GM13977 (cell line): ENCODE measurements at regions not wholly inside any gene's neighbourhood (a gene's known extent, or its start where the extent isn't known, plus 50 kb on each side); places are given as distances from the start of the nearest gene placed in this dataset.

Experiments
- DNase-seq: peaks from one replicate; pipeline ENCODE4 v3.0.0; 2012; ENCODE audit warnings: low spot score
- in situ Hi-C: fragments of 300-500 bp; cut with MboI; formaldehyde crosslinking; loops from one replicate; pipeline ENCODE4 v1.12.0; 2022; ENCODE audit warnings: low sequenced_read_pairs, low pct_unique_long_range_greater_than_20kb, mixed read lengths, inconsistent platforms; ENCODE audit not compliant: unreplicated experiment
- TF ChIP-seq, protein P1 (sequence below): IDR thresholded peaks from 2 replicates; pipeline ENCODE4 v1.5.1; 2012; ENCODE audit warnings: mild to moderate bottlenecking, control low read depth; ENCODE audit not compliant: insufficient read depth; ENCODE audit errors: extremely low read depth, missing control alignments

DNA sequence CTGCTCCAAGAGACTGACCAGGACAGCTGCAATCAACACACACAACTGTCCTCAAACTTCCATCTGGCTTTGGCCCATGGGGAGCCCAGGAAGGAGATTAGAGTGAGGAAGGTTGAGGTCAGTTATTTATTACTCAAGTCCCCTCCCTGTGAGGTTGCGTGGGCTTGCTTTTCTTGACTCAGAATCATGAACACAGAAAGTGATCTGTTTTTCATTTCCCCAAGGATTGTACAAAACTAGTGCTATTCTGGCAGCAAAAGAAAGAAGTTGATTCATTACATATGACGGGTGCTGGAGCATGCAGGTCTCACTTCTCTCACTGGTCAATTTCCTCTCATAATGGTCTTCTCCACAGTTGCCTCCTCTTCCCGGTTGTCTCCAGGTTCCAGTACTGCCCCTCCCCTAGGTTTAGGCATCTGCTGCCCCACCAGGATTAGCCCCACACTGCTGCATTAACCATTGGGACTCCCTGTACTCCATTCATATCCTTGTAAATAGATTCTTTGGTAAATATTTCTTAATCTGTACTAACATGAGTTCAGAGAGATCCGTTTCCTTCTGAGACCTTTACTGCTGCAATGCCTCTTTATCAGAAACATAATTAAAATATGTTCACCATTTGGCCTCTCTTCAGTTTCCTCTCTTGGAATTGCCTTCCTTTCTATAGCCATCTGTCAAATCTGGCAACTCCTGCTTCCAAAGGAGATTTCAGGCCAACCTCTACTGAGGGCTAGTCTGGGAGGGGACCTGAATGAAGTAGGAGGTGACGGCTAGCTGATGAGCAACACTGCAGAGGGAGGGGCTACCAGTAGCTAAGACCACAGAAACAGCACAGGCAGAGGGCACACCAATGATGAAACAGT is 888.8 kb downstream of the QKI start:
- no peak for DNase-seq
- in situ Hi-C loops = no loop called here
- TF ChIP-seq, protein P1, sequence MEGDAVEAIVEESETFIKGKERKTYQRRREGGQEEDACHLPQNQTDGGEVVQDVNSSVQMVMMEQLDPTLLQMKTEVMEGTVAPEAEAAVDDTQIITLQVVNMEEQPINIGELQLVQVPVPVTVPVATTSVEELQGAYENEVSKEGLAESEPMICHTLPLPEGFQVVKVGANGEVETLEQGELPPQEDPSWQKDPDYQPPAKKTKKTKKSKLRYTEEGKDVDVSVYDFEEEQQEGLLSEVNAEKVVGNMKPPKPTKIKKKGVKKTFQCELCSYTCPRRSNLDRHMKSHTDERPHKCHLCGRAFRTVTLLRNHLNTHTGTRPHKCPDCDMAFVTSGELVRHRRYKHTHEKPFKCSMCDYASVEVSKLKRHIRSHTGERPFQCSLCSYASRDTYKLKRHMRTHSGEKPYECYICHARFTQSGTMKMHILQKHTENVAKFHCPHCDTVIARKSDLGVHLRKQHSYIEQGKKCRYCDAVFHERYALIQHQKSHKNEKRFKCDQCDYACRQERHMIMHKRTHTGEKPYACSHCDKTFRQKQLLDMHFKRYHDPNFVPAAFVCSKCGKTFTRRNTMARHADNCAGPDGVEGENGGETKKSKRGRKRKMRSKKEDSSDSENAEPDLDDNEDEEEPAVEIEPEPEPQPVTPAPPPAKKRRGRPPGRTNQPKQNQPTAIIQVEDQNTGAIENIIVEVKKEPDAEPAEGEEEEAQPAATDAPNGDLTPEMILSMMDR = no peak

DNA sequence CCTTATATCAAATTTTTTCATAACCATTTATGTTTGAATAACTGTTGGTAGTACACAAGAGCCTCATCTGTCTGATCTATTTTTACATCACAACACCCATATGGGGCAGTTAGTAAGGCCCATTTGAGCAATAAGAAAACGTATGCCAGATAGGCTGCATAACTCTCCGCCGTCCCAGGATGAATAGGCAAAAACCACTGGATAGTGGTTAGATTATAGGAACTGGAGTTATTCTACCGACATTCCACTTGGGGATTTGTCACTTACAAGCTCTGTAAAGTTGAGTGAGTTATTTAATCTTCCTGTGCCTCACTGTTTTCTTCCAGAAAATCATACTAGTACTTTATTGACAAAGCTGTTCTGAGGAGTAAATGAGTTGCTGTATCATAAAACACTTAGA is 881.9 kb downstream of the QKI start:
- no peak for DNase-seq

DNA sequence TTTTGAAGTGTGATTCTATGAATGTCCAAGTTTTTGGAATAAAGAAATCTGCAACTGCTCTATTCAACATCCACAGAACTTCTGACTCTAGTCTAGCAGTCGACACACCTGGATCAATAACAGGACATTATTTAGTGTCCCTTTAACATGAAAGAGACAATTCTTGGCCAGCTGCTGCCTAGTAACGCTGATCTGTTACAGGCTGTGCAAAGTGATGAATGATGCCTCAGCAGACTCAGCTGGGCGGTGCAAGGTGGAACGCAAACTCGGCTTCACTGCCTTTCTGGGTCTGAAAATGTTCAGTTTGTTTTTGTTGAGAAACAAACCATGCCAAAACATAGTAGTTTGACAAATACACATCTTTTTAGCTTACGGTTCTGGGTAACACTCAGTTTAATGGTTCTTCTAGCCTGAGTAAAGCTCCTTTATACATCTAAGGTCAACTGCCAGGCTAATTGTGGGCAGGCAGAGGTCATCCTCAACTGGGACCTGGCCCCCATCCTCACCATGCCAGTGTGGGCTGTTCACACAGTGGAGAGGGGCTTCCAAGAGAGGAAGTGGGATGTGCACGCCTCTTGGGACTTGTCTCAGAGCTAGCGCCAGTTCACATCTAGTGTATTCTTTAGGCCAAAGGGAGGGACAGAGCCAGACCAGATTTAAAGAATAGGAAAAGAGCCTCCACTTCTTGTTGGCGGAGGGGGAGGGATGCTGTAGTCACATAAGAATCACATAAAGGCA is 879.7 kb downstream of the QKI start:
- in situ Hi-C loops = no loop called here
- no peak for DNase-seq
- TF ChIP-seq, protein P1 = no peak

More for the DNA sequence above, 881.9 kb downstream of the QKI start:
- in situ Hi-C loops = no loop called here
- TF ChIP-seq, protein P1 = no peak

DNA sequence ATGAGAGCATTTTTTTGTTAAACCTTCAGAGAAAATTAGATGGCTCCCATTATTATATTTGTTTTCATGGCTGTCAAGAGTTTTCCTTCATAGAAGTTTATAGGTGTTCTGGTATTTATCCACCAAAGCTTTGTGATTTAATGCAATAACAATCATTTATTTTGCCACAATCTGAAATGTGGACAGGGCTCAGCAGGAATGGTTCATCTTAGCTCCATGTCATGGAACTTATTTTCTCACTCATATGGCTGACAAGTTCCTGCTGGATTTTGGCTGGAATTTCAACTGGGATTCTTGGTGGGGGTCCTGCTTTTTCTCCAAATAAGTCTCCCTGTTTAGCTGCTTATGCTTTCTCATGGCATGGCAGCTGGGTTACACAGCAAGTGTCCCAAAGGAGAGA is 876.7 kb downstream of the QKI start:
- no peak for DNase-seq
- in situ Hi-C loops = no loop called here
- TF ChIP-seq, protein P1 = no peak

DNA sequence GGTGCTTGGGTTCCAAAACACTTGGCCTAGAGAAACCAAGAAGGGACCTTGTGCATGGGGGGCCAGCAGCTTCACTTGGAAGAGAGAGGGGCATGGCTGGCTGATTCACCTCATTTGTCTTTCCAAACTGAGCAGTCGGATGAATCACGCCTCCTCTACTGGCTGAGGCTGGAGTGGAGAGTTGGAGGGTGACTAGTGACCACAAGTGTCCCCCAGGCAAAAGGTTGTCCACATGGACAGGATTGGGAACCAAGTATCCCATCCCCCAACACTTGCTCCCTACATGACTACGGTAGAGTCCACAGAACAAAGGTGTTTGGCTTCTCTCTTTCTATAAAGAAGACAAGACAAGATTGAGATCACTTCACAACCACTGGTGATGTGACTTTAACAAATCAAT is 875.6 kb downstream of the QKI start:
- in situ Hi-C loops = no loop called here
- TF ChIP-seq, protein P1 = no peak

DNA sequence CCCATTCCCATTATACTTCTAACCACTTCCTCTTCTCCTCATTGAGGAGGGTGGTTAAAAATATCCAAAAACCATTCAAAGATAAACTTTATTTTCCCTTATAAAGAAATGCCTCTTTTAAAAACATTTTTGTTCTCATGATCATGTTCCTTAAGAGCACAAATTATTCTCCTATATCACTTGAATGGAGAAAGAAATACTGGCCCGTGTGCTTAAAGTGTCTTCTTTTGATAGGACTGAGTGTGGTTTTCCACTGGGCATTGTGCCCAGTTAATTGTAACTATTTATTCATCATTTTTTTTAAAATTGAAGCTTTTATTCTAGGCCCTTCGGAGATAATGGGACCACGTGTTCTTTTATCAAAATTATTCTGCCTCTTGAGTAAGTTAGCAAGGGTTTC is 871.5 kb downstream of the QKI start:
- in situ Hi-C loops = no loop called here
- TF ChIP-seq, protein P1 = no peak
- no peak for DNase-seq

More for the DNA sequence above, 875.6 kb downstream of the QKI start:
- DNase-seq = no peak
